B cell (primary cell): ENCODE measurements at regions not wholly inside any gene's neighbourhood (a gene's known extent, or its start where the extent isn't known, plus 50 kb on each side); places are given as distances from the start of the nearest gene placed in this dataset.
A peak's percentile ranks its signal among the peaks of the same experiment; 100 is the strongest.

Experiments used
- ATAC-seq: fragments of 200-7000 bp; cut with Tn5 transposase; one replicate; pipeline ENCODE4 v1.10.0; 2021; ENCODE audit warnings: low read depth, mild to moderate bottlenecking, moderate number of reproducible peaks, moderate library complexity
- CTCF ChIA-PET: fragments of 350-600 bp; sonication (Branson Sonifier 250); formaldehyde crosslinking; loops from one replicate; lab custom pipeline; 2021; ENCODE audit warnings: antibody characterized with exemption, inconsistent platforms; lab: Charles Lee
- POLR2A ChIA-PET: fragments of 350-600 bp; sonication (Branson Sonifier 250); formaldehyde crosslinking; loops from one replicate; lab custom pipeline; 2021; ENCODE audit warnings: antibody characterized with exemption; lab: Charles Lee
- DNase-seq: peaks from one replicate; pipeline ENCODE4 v3.0.0; 2013
- H2AFZ ChIP-seq: 2 replicates; pipeline ENCODE4 v1.6.1; 2012; ENCODE audit warnings: mild to moderate bottlenecking, low read depth, low read length; ENCODE audit not compliant: insufficient read depth, poor library complexity, severe bottlenecking
- H3K27ac ChIP-seq, 2 donors: 1 replicate in 1 of 2; 2 replicates in 1 of 2; pipeline ENCODE4 v1.5.1; 2012 to 2013; ENCODE audit warnings: low read length in 2 of 2, mild to moderate bottlenecking in 2 of 2, moderate library complexity in 1 of 2
- H3K27me3 ChIP-seq, 4 experiments: fragments of 200-600 bp in 1 of 4; sonication (generic) in 1 of 4; replicated peaks in 1 of 4; 1 replicate in 2 of 4; 2 replicates in 2 of 4; pipeline versions ENCODE4 v1.6.1 to v1.7.0; 2013 to 2016; ENCODE audit warnings: low read length in 3 of 4, mild to moderate bottlenecking in 2 of 4, mixed read lengths in 1 of 4, moderate library complexity in 1 of 4; ENCODE audit not compliant: insufficient read depth in 4 of 4, control insufficient read depth in 3 of 4; ENCODE audit errors: control extremely low read depth in 1 of 4
- H3K36me3 ChIP-seq, 2 experiments: replicated peaks in 1 of 2; 1 replicate in 1 of 2; 2 replicates in 1 of 2; pipeline versions ENCODE4 v1.6.1 to v1.7.1; 2013; ENCODE audit warnings: low read length in 1 of 2; ENCODE audit not compliant: insufficient read depth in 2 of 2, control insufficient read depth in 1 of 2; ENCODE audit errors: control extremely low read depth in 1 of 2, extremely low read depth in 1 of 2
- H3K4me1 ChIP-seq, 2 donors: fragments of 200-600 bp in 1 of 2; sonication (generic) in 1 of 2; 1 replicate in 1 of 2; 2 replicates in 1 of 2; pipeline versions ENCODE4 v1.5.1 to v1.6.1; 2013 to 2017; ENCODE audit warnings: low read length in 2 of 2; ENCODE audit not compliant: control insufficient read depth in 2 of 2, insufficient read depth in 2 of 2
- H3K4me2 ChIP-seq: replicated peaks from 2 replicates; pipeline ENCODE3; 2012; ENCODE audit warnings: mild to moderate bottlenecking, low read depth, low read length; ENCODE audit not compliant: poor library complexity, severe bottlenecking
- H3K4me3 ChIP-seq, 5 experiments: fragments of 200-600 bp in 1 of 5; sonication (generic) in 1 of 5; 1 replicate in 3 of 5; 2 replicates in 2 of 5; pipeline versions ENCODE4 v1.5.1 to v1.7.0; 2011 to 2016; ENCODE audit warnings: low read length in 4 of 5, mild to moderate bottlenecking in 4 of 5, low read depth in 2 of 5, control low read depth in 1 of 5, moderate library complexity in 1 of 5; ENCODE audit not compliant: insufficient read depth in 1 of 5; ENCODE audit errors: control extremely low read depth in 1 of 5, extremely low read depth in 1 of 5
- H3K79me2 ChIP-seq: fragments of 200-600 bp; sonication (generic); one replicate; pipeline ENCODE4 v1.6.0; 2016; ENCODE audit warnings: low read length; ENCODE audit not compliant: control insufficient read depth, insufficient read depth
- H3K9ac ChIP-seq: fragments of 200-600 bp; sonication (generic); 2 replicates; pipeline ENCODE4 v1.6.1; 2017; ENCODE audit warnings: mild to moderate bottlenecking, low read length, moderate library complexity
- H3K9me3 ChIP-seq, 3 donors: one replicate each; pipeline versions ENCODE4 v1.6.1 to v1.7.1; 2013; ENCODE audit warnings: low read length in 2 of 3; ENCODE audit not compliant: control insufficient read depth in 2 of 3, insufficient read depth in 1 of 3; ENCODE audit errors: control extremely low read depth in 1 of 3
- H4K20me1 ChIP-seq: 2 replicates; pipeline ENCODE4 v1.6.0; 2012; ENCODE audit warnings: mild to moderate bottlenecking, low read length; ENCODE audit not compliant: insufficient read depth, control insufficient read depth, poor library complexity, severe bottlenecking
- H3K27ac Mint-ChIP-seq: one replicate; pipeline ENCODE4 v1.8.0; 2021; ENCODE audit warnings: mixed read lengths
- H3K27me3 Mint-ChIP-seq: one replicate; pipeline ENCODE4 v1.8.0; 2021; ENCODE audit warnings: mixed read lengths
- H3K4me1 Mint-ChIP-seq: one replicate; pipeline ENCODE4 v1.8.0; 2021; ENCODE audit warnings: mixed read lengths
- H3K4me3 Mint-ChIP-seq: one replicate; pipeline ENCODE4 v1.8.0; 2021; ENCODE audit warnings: mixed read lengths
- H3K9me3 Mint-ChIP-seq: one replicate; pipeline ENCODE4 v1.8.0; 2022; ENCODE audit warnings: mixed read lengths; ENCODE audit not compliant: insufficient read depth
- EZH2 ChIP-seq: IDR thresholded peaks from 2 replicates; pipeline ENCODE4 v1.6.1; 2012; ENCODE audit warnings: borderline replicate concordance, low read depth, mild to moderate bottlenecking, moderate library complexity, low read length; ENCODE audit not compliant: insufficient read depth, poor library complexity, severe bottlenecking
- WGBS: methylation state at CpG from one replicate; pipeline ENCODE4 v1.1.5; 2013; ENCODE audit warnings: missing lambda C conversion rate; ENCODE audit not compliant: insufficient coverage; 5-methylcytosine and 5-hydroxymethylcytosine counted together
- intact Hi-C: fragments of 100-400 bp; cut with micrococcal nuclease; formaldehyde crosslinking; loops from one replicate; pipeline ENCODE4 v1.10.0; 2022
- TF ChIP-seq, protein P1 (sequence below): fragments of 200-600 bp; IDR thresholded peaks from one replicate; pipeline ENCODE4 v1.8.0; 2022; ENCODE audit warnings: antibody characterized with exemption, mild to moderate bottlenecking

DNA sequence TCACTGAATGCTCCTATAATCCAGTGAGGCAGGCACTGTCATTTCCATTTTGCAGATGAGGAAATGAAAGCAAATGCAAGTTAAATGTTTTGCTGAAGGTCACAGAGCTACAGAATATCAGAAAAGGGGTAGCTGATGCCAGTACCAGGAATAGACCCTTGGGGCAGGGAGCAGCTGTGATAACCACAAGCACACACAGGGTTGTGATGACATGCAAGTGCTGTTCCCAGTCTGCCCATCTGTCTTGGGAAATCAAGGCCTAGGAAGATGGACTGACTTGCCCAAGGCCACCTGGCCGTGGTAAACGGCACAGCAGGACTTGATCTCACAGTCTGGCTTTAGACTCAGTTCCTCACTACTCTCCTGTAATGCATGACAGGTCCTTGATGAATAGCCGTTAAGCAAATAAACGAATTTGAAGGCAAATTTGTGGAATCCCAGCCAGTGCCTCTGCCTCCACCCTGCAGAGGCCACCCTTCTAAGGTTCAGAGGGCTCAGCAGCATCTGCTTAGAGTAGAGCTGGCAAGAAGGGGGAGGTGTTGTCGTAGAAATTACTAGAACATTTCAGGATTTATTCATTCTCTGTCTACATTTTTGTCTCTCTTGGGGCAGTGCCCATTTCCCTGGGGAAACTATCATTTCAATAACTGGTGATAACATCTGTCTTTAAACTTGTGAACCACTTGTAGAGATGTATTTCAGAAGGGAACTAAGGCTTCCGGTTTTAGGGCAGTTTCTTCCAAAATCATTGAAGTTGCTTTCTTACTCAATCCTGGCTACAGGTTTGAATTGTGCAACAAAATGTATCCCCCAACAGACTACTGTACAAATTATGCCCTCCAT, 53.2 kb upstream of the MRPS6 start:
- Histone ChIP-seq H3K36me3 (no peaks in the 10 kb centered on the region), H3K27me3 (no peaks in the 10 kb centered on the region), H3K9ac (peak overlapping the region; percentile 31), H3K79me2 (no peaks in the 10 kb centered on the region), H3K4me1 (peaks cover 50 to 56% of the 10 kb centered on the region in 2 donors), H3K9me3 (peaks cover 0 to 4% (median 2%) of the 10 kb centered on the region in 3 donors), H3K4me2 (peak overlapping the region; percentile 56), H2AFZ (peak overlapping the region; percentile 30), H3K4me3 (peak overlapping the region in 2 of 5 experiments; percentile 15 to 16), H3K27ac (peak overlapping the region; percentile 70 to 83), H4K20me1 (no peaks in the 10 kb centered on the region)
- H3K27ac Mint-ChIP-seq: peak overlapping the region; percentile 96
- ATAC-seq (peak; percentile 62), DNase-seq (peak; percentile 73)
- no peaks in the 10 kb centered on the region for H3K27me3 Mint-ChIP-seq
- POLR2A ChIA-PET: interaction anchor here (1.5 to 2.2 kb wide), 2 partner anchors 54 to 72 kb away, joined by 8 to 11 read pairs; partner anchors contain the start of genes MRPS6 and SLC5A3
- intact Hi-C loops: loop anchor here (1.0 kb wide), 3 partner anchors 45 to 72 kb away; partner anchors contain the start of genes MRPS6 and SLC5A3
- CTCF ChIA-PET: interaction anchor here (1.2 to 3.1 kb wide), 5 partner anchors 13 to 327 kb away, joined by 3 to 23 read pairs (median 7); partner anchors contain the start of genes MRPS6 and SLC5A3
- no peak for TF ChIP-seq EZH2
- TF ChIP-seq, protein P1, sequence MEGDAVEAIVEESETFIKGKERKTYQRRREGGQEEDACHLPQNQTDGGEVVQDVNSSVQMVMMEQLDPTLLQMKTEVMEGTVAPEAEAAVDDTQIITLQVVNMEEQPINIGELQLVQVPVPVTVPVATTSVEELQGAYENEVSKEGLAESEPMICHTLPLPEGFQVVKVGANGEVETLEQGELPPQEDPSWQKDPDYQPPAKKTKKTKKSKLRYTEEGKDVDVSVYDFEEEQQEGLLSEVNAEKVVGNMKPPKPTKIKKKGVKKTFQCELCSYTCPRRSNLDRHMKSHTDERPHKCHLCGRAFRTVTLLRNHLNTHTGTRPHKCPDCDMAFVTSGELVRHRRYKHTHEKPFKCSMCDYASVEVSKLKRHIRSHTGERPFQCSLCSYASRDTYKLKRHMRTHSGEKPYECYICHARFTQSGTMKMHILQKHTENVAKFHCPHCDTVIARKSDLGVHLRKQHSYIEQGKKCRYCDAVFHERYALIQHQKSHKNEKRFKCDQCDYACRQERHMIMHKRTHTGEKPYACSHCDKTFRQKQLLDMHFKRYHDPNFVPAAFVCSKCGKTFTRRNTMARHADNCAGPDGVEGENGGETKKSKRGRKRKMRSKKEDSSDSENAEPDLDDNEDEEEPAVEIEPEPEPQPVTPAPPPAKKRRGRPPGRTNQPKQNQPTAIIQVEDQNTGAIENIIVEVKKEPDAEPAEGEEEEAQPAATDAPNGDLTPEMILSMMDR: peak; percentile 27
- H3K4me1 Mint-ChIP-seq: peaks cover 50% of the 10 kb centered on the region
- 0% methylated on average over 4 of the region's 6 CpGs for WGBS
- H3K4me3 Mint-ChIP-seq: peak overlapping the region; percentile 85
- peaks cover 8% of the 10 kb centered on the region for H3K9me3 Mint-ChIP-seq
